ENCODE measurements at regions not wholly inside any gene's neighbourhood (a gene's known extent, or its start where the extent isn't known, plus 50 kb on each side); places are given as distances from the start of the nearest gene placed in this dataset.

GRCh38 chr5:96506866-96507527 is 73.9 kb upstream of the PCSK1 start:
- H3K27ac ChIP-seq: no peak overlapping the region
- TF ChIP-seq CTCF (IDR thresholded peaks at IDR 0.05) (no peak), POLR2A (IDR thresholded peaks at IDR 0.05) (no peak)
- no peak for DNase-seq
- no peak overlapping the region for H3K4me3 ChIP-seq
- H3K27me3 ChIP-seq: no peaks in the 10 kb centered on the region
- H3K4me1 ChIP-seq: no peaks in the 10 kb centered on the region
- intact Hi-C loops (cut with DNase I): no loop called here
- no peaks in the 10 kb centered on the region for H3K36me3 ChIP-seq
- WGBS, 2 donors: 78 to 91% methylated on average over 7 of the region's 7 CpGs
- H3K9me3 ChIP-seq: no peaks in the 10 kb centered on the region

- Histone ChIP-seq H3K36me3 (no peaks in the 10 kb centered on the region), H3K27me3 (no peaks in the 10 kb centered on the region), H3K4me3 (no peak overlapping the region), H3K9me3 (no peaks in the 10 kb centered on the region), H3K27ac (peak overlapping the region in 1 of 4 donors; percentile 35), H3K4me1 (no peaks in the 10 kb centered on the region)
- 0% methylated on average over 1 of the region's 1 CpG for WGBS, 2 donors
- DNase-seq: no peak
- no peak for TF ChIP-seq CTCF (IDR thresholded peaks at IDR 0.05)
- TF ChIP-seq POLR2A (IDR thresholded peaks at IDR 0.05): no peak
- intact Hi-C loops (cut with DNase I): no loop called here
These were observed 76.3 kb upstream of the PCSK1 start for GRCh38 chr5:96509316-96509715.

GRCh38 chr5:96509721-96510350 is 76.8 kb upstream of the PCSK1 start:
- H3K27me3 ChIP-seq: no peaks in the 10 kb centered on the region
- TF ChIP-seq POLR2A (IDR thresholded peaks at IDR 0.05): no peak
- no peak for TF ChIP-seq CTCF (IDR thresholded peaks at IDR 0.05)
- no peaks in the 10 kb centered on the region for H3K9me3 ChIP-seq
- DNase-seq: no peak
- intact Hi-C loops (cut with DNase I): no loop called here
- WGBS, 2 donors: 30 to 42% methylated on average over 5 of the region's 5 CpGs
- H3K36me3 ChIP-seq: no peaks in the 10 kb centered on the region
- no peaks in the 10 kb centered on the region for H3K4me1 ChIP-seq
- peak overlapping the region in 2 of 4 donors; percentile 28 to 35 for H3K27ac ChIP-seq
- H3K4me3 ChIP-seq: no peak overlapping the region

- H3K4me3 ChIP-seq: no peak overlapping the region
- no peak for DNase-seq
- peaks cover 0 to 12% (median 0%) of the 10 kb centered on the region in 3 donors for H3K4me1 ChIP-seq
- no peaks in the 10 kb centered on the region for H3K27me3 ChIP-seq
- no peaks in the 10 kb centered on the region for H3K36me3 ChIP-seq
- intact Hi-C loops (cut with DNase I): no loop called here
- peak overlapping the region in 2 of 4 donors; percentile 17 to 34 for H3K27ac ChIP-seq
- H3K9me3 ChIP-seq: no peaks in the 10 kb centered on the region
- TF ChIP-seq POLR2A (IDR thresholded peaks at IDR 0.05) (no peak), CTCF (IDR thresholded peaks at IDR 0.05) (no peak)
- 38 to 47% methylated on average over 6 of the region's 6 CpGs for WGBS, 2 donors
These were observed 83.6 kb upstream of the PCSK1 start for GRCh38 chr5:96516631-96517071.

- DNase-seq: no peak
- 22 to 33% methylated on average over 4 of the region's 4 CpGs for WGBS, 2 donors
- TF ChIP-seq CTCF (IDR thresholded peaks at IDR 0.05): no peak
- no peak for TF ChIP-seq POLR2A (IDR thresholded peaks at IDR 0.05)
- H3K9me3 ChIP-seq: no peaks in the 10 kb centered on the region
- H3K27ac ChIP-seq: peak overlapping the region in 1 of 4 donors; percentile 17
- H3K27me3 ChIP-seq: no peaks in the 10 kb centered on the region
- intact Hi-C loops (cut with DNase I): no loop called here
- H3K4me1 ChIP-seq: peaks cover 0 to 12% (median 0%) of the 10 kb centered on the region in 3 donors
- no peaks in the 10 kb centered on the region for H3K36me3 ChIP-seq
- H3K4me3 ChIP-seq: no peak overlapping the region
These were observed 84.2 kb upstream of the PCSK1 start for GRCh38 chr5:96517295-96517694.

All from esophagus squamous epithelium (tissue), 5 donors.